RWPE1 (cell line): ENCODE measurements at regions not wholly inside any gene's neighbourhood (a gene's known extent, or its start where the extent isn't known, plus 50 kb on each side); places are given as distances from the start of the nearest gene placed in this dataset.
A peak's percentile ranks its signal among the peaks of the same experiment; 100 is the strongest.

Source experiments
- CTCF ChIA-PET: fragments of 350-600 bp; sonication (Branson Sonifier 250); formaldehyde crosslinking; extraction: SDS; loops from one replicate; lab custom pipeline; 2021; lab: Yijun Ruan, JAX
- POLR2A ChIA-PET: fragments of 400-600 bp; formaldehyde crosslinking; extraction: SDS; loops from one replicate; lab custom pipeline; 2020; ENCODE audit warnings: antibody characterized with exemption; ENCODE audit not compliant: low non-redundant PET; lab: Yijun Ruan, JAX
- DNase-seq: peaks from one replicate; pipeline ENCODE4 v3.0.0; 2012; ENCODE audit warnings: low spot score
- H3K27ac ChIP-seq: fragments of 450-650 bp; 2 replicates; pipeline ENCODE4 v1.5.1; 2017
- TF ChIP-seq, protein P1 (sequence below): fragments of 450-650 bp; conservative IDR thresholded peaks from 2 replicates; pipeline ENCODE4 v1.5.1; 2017; ENCODE audit warnings: low read depth, mild to moderate bottlenecking

DNA sequence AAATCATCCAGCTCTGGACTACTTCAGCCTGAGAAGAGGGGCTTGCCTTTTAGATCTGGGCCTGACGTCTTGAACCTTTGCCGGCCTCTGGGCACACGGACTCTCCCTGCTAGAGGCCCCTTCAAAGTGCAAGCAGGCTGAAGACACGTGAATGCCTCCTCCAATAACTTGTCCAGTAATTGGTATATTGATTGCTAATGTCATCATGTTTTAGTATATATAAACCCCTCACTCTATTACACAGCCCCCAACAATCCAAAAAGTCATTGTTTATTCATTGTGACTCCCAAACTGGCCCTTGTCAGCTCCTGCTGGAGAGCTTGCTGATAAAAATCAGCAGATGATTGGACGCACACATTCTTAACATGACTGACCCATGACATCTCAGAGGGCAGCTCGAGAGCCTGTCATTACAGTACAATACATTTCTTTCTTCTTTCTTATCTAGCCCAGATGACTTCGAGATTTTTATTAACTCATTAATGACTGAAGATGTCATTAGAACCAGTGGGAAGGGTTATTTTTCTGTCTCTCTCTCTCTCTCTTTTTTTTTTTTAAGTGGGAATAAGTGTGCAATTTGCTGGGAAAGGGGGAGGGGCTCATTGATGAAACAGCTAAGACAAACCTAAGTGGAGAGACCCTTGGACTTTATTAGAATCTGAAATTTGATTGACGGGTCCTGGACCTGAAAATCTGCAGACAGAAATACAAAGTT lies 65.5 kb upstream of the NR2F2 start:
- H3K27ac ChIP-seq, result no peak overlapping the region
- POLR2A ChIA-PET, result no interaction called here
- TF ChIP-seq, protein P1, sequence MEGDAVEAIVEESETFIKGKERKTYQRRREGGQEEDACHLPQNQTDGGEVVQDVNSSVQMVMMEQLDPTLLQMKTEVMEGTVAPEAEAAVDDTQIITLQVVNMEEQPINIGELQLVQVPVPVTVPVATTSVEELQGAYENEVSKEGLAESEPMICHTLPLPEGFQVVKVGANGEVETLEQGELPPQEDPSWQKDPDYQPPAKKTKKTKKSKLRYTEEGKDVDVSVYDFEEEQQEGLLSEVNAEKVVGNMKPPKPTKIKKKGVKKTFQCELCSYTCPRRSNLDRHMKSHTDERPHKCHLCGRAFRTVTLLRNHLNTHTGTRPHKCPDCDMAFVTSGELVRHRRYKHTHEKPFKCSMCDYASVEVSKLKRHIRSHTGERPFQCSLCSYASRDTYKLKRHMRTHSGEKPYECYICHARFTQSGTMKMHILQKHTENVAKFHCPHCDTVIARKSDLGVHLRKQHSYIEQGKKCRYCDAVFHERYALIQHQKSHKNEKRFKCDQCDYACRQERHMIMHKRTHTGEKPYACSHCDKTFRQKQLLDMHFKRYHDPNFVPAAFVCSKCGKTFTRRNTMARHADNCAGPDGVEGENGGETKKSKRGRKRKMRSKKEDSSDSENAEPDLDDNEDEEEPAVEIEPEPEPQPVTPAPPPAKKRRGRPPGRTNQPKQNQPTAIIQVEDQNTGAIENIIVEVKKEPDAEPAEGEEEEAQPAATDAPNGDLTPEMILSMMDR, result no peak
- CTCF ChIA-PET, result interaction anchor here (0.6 kb wide), 1 partner anchor 708 kb away, joined by 6 read pairs; no protein-coding TSS in a partner anchor
- DNase-seq, result peak; percentile 20

DNA sequence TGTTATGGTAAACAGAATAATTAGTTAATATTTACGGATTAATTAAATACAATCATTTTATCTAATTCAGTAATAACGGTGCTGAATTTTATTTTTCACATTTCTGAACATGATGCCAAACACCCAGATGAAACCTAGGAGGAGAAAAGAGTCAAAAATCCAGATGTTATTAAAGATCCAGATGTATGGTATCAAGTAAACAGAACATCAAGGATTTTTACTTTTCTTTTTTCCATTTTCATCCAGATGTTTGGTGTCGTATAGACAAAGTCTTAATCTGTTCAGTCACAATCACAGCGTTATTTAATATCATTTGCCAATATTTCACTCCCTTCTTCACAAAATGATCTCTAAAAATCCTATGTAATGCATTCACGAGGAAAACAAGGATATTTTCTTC lies 64.0 kb upstream of the NR2F2 start:
- TF ChIP-seq, protein P1, result no peak
- POLR2A ChIA-PET, result no interaction called here
- CTCF ChIA-PET, result no interaction called here
- H3K27ac ChIP-seq, result no peak overlapping the region
- DNase-seq, result no peak

DNA sequence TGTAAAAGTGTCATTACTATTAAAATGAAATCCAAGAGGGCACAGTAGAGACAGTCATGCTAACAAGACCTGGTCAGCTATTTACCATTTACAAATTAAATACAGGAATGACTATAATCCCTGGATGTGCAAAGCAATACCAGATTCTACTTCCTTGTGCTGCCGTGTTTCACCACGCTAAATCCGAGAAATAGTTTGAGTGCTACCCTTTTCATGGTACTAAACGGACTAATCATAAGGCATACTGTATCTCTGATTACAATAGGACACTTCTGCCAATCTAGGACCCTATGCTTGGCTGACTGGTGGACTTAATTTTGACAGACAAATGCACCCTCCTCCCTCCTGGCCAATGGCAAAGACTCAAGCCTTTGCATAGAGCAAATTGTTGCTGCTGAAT lies 63.0 kb upstream of the NR2F2 start:
- TF ChIP-seq, protein P1, result no peak
- POLR2A ChIA-PET, result no interaction called here
- H3K27ac ChIP-seq, result no peak overlapping the region
- CTCF ChIA-PET, result no interaction called here
- DNase-seq, result no peak

DNA sequence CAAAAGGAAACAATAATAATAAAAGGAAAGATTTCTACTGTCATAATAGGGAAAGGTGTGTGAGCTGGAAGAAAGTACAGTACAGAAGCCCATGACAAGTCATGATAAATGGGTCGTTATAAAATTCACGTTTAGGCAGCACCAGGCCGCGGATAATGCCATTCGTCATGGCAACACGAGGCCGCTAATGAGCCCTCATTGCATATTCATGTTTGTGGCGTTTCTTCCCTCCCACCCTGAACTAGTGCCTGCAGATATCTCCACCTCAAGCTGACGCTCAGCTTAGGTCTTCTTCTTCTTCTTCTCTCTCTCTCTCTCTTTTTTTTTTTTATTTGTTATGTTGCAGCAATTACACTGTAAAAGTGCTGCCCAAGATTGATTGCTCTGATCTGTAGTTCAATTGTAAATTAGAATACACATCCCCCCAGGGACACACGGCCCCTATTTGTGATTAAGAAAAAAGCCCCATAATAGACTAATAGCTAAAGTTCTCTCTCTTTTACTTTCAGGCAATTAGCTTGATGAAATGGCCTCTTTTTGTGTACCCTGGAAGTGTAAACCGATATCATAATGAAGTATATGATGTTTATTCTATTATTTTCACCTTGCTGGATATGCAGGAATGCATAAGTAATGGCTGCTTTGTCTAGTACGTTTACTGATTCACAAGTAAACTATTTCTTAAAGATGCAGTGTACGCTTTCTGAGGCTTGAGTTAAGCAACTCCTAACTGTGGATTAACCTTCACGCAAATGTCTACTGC lies 61.9 kb upstream of the NR2F2 start:
- ChIA-PET POLR2A (no interaction called here), CTCF (interaction anchor here (0.6 kb wide), 1 partner anchor 108 kb away, joined by 3 read pairs; no protein-coding TSS in a partner anchor)
- DNase-seq, result peak; percentile 53

DNA sequence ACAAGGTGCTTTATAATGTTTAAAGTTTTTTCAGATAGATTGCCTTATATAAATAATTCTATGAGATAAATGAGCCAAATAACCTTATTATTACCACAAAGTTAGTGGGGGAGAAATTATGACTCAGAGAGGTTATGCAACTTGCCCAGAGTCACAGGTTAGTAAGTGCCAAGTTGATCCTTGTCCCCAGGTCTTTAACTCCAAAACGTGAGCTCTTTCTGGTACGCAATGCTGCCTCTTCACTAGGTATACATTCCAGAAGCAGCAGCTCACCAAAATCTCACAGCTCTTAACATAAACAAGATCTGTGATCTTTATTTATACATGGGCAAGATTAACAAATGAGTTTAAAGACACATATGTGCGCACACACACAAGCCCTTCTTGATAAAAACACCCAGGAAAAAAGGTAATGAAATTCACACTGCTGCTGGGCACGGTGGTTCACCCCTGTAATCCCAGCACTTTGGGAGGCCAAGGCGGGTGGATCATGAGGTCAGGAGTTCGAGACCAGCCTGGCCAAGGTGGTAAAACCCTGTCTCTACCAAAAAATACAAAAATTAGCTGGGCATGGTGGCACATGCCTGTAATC lies 59.8 kb upstream of the NR2F2 start:
- TF ChIP-seq, protein P1, result no peak
- POLR2A ChIA-PET, result no interaction called here
- CTCF ChIA-PET, result interaction anchor here (0.7 kb wide), 1 partner anchor 21 kb away, joined by 5 read pairs; no protein-coding TSS in a partner anchor
- H3K27ac ChIP-seq, result peak overlapping the region; percentile 72
- DNase-seq, result peak; percentile 36

More for the DNA sequence above, 61.9 kb upstream of the NR2F2 start:
- TF ChIP-seq, protein P1, result no peak
- H3K27ac ChIP-seq, result peak overlapping the region; percentile 50; the same call in 1 of the 2 replicates

DNA sequence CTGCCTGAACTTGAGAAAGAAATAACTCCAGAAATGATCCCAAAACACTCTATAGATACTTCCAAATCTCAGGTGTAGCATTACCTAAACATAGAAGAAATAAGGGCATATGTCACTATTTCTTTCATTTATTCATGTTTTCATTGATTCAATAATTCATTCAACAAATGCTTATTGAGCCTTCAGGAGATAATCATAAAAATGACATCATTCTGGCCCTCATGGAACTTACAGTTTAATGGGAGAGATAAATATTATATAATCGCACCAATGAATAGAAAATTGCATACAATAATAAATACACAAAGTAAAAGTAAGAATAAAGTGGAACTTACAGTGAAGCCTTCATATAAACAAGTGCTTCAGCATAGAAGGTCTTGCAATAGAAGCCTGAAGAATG lies 58.1 kb upstream of the NR2F2 start:
- POLR2A ChIA-PET, result no interaction called here

More for the DNA sequence above, 58.1 kb upstream of the NR2F2 start:
- H3K27ac ChIP-seq, result no peak overlapping the region
- no peak for DNase-seq
- CTCF ChIA-PET, result no interaction called here
- TF ChIP-seq, protein P1, result no peak
